Fibroblast of skin of right biceps (primary cell): ENCODE measurements at regions not wholly inside any gene's neighbourhood (a gene's known extent, or its start where the extent isn't known, plus 50 kb on each side); places are given as distances from the start of the nearest gene placed in this dataset.

Experiments used
- DNase-seq: peaks from one replicate; pipeline ENCODE4 v3.0.0-alpha.2; 2013

- no peak for DNase-seq
These were observed 92.2 kb downstream of the TEX51 start for GRCh38 chr2:126990605-126991532.

- no peak for DNase-seq
These were observed 95.7 kb downstream of the TEX51 start for GRCh38 chr2:126994340-126994777.

GRCh38 chr2:126995621-126996377 lies 97.1 kb downstream of the TEX51 start:
- no peak for DNase-seq

- DNase-seq, result no peak
These were observed 97.6 kb downstream of the TEX51 start for GRCh38 chr2:126996378-126996699.
